HepG2 (cell line): ENCODE measurements at regions not wholly inside any gene's neighbourhood (a gene's known extent, or its start where the extent isn't known, plus 50 kb on each side); places are given as distances from the start of the nearest gene placed in this dataset.

Source experiments
- ARID5B ChIP-seq: IDR thresholded peaks from 2 replicates; pipeline ENCODE4 v1.4.0; 2020; ENCODE audit warnings: mild to moderate bottlenecking, missing genetic modification reagents
- ATF7-NPFF ChIP-seq: sonication (generic); formaldehyde crosslinking; IDR thresholded peaks from 2 replicates; pipeline ENCODE4 v1.8.1; 2023; ENCODE audit warnings: mild to moderate bottlenecking, low read depth, missing genetic modification reagents, moderate library complexity
- DR1 ChIP-seq: sonication (generic); formaldehyde crosslinking; IDR thresholded peaks from 2 replicates; pipeline ENCODE4 v1.8.0; 2021; ENCODE audit warnings: mild to moderate bottlenecking, missing genetic modification reagents, inconsistent platforms
- FOXA1 ChIP-seq, 2 experiments: fragments of 450-650 bp in 1 of 2; sonication (generic) in 1 of 2; formaldehyde crosslinking in 1 of 2; IDR thresholded peaks; 2 replicates each; pipeline versions ENCODE4 v1.4.0 to v1.6.1; 2016 to 2020; ENCODE audit warnings: missing genetic modification reagents in 1 of 2
- FOXA3 ChIP-seq: IDR thresholded peaks from 2 replicates; pipeline ENCODE4 v1.6.1; 2016; ENCODE audit warnings: missing genetic modification reagents, missing compliant biosample characterization
- MAF1 ChIP-seq: sonication (generic); formaldehyde crosslinking; IDR thresholded peaks from 2 replicates; pipeline ENCODE4 v1.5.0; 2020; ENCODE audit warnings: missing genetic modification reagents, borderline replicate concordance
- MIXL1 ChIP-seq: IDR thresholded peaks from 2 replicates; pipeline ENCODE4 v1.6.1; 2016
- MLXIP ChIP-seq: sonication (generic); formaldehyde crosslinking; IDR thresholded peaks from 2 replicates; pipeline ENCODE4 v1.9.0; 2021; ENCODE audit warnings: missing genetic modification reagents, borderline replicate concordance
- PBX3 ChIP-seq: sonication (generic); formaldehyde crosslinking; IDR thresholded peaks from 2 replicates; pipeline ENCODE4 v1.8.1; 2023; ENCODE audit warnings: missing genetic modification reagents, inconsistent platforms, borderline replicate concordance
- PHF21A ChIP-seq: sonication (generic); formaldehyde crosslinking; IDR thresholded peaks from 2 replicates; pipeline ENCODE4 v1.5.0; 2020; ENCODE audit warnings: mild to moderate bottlenecking, missing genetic modification reagents
- POGZ ChIP-seq: sonication (generic); formaldehyde crosslinking; IDR thresholded peaks from 2 replicates; pipeline ENCODE4 v1.4.0; 2020; ENCODE audit warnings: mild to moderate bottlenecking, missing genetic modification reagents
- SNAPC5 ChIP-seq: sonication (generic); formaldehyde crosslinking; IDR thresholded peaks from 2 replicates; pipeline ENCODE4 v1.8.1; 2023; ENCODE audit warnings: mild to moderate bottlenecking, missing genetic modification reagents, borderline replicate concordance
- ZBTB21 ChIP-seq: sonication (generic); formaldehyde crosslinking; IDR thresholded peaks from 2 replicates; pipeline ENCODE4 v1.4.0; 2020; ENCODE audit warnings: missing genetic modification reagents
- ZBTB8A ChIP-seq: sonication (generic); formaldehyde crosslinking; IDR thresholded peaks from 2 replicates; pipeline ENCODE4 v1.4.0; 2020; ENCODE audit warnings: mild to moderate bottlenecking, low read depth, missing genetic modification reagents, borderline replicate concordance
- ZEB1 ChIP-seq: IDR thresholded peaks from 2 replicates; pipeline ENCODE4 v1.6.1; 2012; ENCODE audit warnings: mild to moderate bottlenecking, low read depth, inconsistent platforms; ENCODE audit not compliant: insufficient replicate concordance
- ZFP90 ChIP-seq: sonication (generic); formaldehyde crosslinking; IDR thresholded peaks from 2 replicates; pipeline ENCODE4 v1.8.0; 2022; ENCODE audit warnings: missing genetic modification reagents, mild to moderate bottlenecking, inconsistent platforms, borderline replicate concordance
- ZNF18 ChIP-seq: sonication (generic); formaldehyde crosslinking; IDR thresholded peaks from 2 replicates; pipeline ENCODE4 v1.8.0; 2022; ENCODE audit warnings: mild to moderate bottlenecking, missing genetic modification reagents; ENCODE audit not compliant: insufficient replicate concordance
- ZNF549 ChIP-seq: sonication (generic); formaldehyde crosslinking; IDR thresholded peaks from 2 replicates; pipeline ENCODE4 v1.5.0; 2020; ENCODE audit warnings: missing genetic modification reagents
- ZNF761 ChIP-seq: sonication (generic); formaldehyde crosslinking; conservative IDR thresholded peaks from 2 replicates; pipeline ENCODE4 v1.4.0; 2020; ENCODE audit warnings: mild to moderate bottlenecking, missing genetic modification reagents

GRCh38 chr20:12946789-12947188 lies 62.0 kb upstream of the SPTLC3 start (continued):
- no peak for TF ChIP-seq FOXA1 (IDR thresholded peaks at IDR 0.05)
- peak; percentile 53 for TF ChIP-seq FOXA1 (CRISPR knock-in tag; IDR thresholded peaks at IDR 0.05)
- TF ChIP-seq ZNF18, result no peak
- TF ChIP-seq ZBTB21, result no peak
- TF ChIP-seq ZNF761 (CRISPR knock-in tag), result no peak
- no peak for TF ChIP-seq ZBTB8A (CRISPR knock-in tag)
- no peak for TF ChIP-seq SNAPC5 (CRISPR knock-in tag)
- no peak for TF ChIP-seq ZNF549 (CRISPR knock-in tag)
- no peak for TF ChIP-seq MLXIP (CRISPR knock-in tag)
- peak; percentile 38 for TF ChIP-seq ARID5B (CRISPR knock-in tag)
- TF ChIP-seq ZFP90 (CRISPR knock-in tag), result no peak
- TF ChIP-seq DR1 (CRISPR knock-in tag), result no peak
- TF ChIP-seq ATF7-NPFF (CRISPR knock-in tag), result no peak
- TF ChIP-seq POGZ (CRISPR knock-in tag), result no peak
- TF ChIP-seq PBX3 (CRISPR knock-in tag), result no peak
- peak; percentile 51 for TF ChIP-seq FOXA3 (CRISPR knock-in tag)
- TF ChIP-seq MIXL1 (CRISPR knock-in tag), result peak; percentile 43
- no peak for TF ChIP-seq ZEB1
- no peak for TF ChIP-seq PHF21A (CRISPR knock-in tag)
- TF ChIP-seq MAF1 (CRISPR knock-in tag), result no peak
